RPMI8226 (cell line): ENCODE measurements at regions not wholly inside any gene's neighbourhood (a gene's known extent, or its start where the extent isn't known, plus 50 kb on each side); places are given as distances from the start of the nearest gene placed in this dataset.
A peak's percentile ranks its signal among the peaks of the same experiment; 100 is the strongest.
"Not testable (repeated sequence)": the region's sequence is repeated elsewhere in the genome, so short reads cannot be mapped to it uniquely, and the experiment has no call there.

Experiments used
- DNase-seq: peaks from one replicate; pipeline ENCODE4 v3.0.0-alpha.2; 2015

DNA sequence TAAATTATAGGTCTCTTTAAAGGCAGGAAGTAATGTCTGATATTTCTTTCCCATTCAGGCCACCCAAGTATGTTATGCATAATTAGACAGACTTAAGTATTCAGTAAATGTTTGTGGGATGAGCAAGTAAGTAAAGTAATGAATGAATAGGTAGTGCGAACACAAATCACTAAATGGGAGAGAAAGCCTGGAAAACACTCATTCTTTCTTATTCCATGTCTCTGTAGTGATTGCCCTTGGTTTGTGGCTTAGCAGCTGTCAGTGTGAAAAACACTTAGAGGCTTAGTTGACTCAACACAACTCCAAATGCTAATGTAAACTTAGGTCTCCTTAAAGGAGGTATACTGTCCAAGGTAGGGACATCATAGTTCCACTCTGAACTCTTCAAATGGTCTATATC is 182.5 kb downstream of the ZC3H11B start:
- no peak for DNase-seq

DNA sequence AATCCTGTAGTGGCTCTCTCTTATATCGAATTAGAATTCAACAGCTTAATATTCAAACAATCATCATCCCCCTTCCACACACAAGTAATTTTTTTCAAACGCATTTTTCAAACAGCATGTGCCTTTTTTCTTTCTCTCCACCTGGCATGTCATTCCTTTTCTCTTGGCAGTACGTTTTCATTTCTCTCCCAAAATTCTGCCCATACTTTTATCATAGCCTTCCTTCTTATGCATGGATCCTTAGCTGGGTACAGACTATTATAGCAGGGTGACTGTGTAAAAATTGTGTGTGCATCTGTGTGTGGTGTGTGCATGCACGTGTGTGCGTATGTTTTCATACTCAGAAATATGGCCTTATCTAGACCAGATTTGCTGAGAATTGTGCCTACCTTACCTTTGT is 184.3 kb downstream of the ZC3H11B start:
- no peak for DNase-seq

DNA sequence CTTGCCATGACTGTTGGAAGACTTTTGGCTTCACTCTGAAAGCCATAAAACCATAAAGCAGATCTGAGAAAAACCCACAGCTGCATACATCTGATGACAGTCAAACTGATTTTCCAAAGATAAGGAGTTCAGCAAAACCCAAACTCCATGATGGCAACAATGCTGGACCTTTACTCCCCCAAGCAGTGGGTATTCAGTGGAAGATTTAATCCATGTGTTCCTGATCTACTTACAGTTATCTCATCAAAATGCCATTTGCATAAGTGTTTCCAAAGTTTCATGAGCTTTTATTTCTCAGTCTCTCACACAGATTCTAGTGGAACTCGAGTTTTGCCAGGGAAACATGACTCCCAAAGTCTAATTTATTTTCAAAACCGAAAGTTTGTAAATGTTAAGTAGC is 184.9 kb downstream of the ZC3H11B start:
- DNase-seq: no peak

DNA sequence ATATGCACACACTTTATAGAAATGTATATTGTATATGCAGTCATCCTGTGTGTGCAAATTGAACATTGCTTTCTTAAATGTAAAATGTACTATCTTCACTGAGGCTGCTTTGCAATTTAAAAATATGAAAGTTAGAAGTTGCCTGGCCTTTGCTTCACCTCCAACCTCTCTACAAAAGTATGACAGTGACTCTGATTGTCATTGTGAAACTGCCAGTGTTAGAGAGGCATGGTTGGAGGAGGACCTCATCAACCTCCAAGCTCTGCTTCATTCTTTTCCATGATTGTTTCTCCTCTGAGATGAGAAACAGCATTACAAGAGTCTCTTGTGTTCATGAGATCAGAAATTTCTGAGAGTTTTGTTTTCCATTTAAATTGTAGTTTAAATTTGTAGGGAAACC is 185.5 kb downstream of the ZC3H11B start:
- DNase-seq: no peak

DNA sequence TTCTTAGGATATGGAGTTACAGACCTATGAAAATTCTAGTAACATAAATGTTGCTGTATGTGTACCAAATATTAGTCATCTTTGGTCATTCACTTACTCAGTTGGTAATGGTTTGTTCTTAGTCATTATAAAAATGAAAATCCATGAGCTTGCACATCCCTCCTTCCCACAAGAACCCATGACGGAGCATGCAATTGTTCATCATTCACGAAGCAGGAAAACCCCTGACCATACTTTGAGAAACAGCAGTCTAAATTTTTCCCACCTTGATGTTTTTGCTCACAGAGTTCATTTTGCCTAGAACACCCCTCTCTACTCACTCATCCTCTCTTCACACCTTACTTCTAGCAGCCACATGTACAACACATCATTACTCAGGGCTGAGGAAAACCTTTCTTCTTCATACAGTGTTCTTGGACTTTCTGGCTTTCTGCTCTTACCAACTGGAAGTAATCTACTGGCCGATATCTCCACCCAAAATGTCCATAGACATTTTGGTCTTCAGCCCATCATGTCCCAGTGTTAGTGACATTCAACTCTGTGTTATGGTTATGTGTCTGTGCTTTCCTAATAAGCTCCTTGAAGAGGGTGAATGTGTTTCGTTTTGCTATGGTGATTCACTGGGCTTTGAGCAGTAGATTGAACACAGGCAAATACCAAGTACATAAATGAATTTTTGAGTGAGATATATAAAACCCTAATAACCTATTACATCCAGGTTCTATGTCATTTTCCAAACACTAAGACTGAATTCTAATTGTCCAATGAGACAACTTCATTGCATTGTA is 189.9 kb downstream of the ZC3H11B start:
- no peak for DNase-seq

DNA sequence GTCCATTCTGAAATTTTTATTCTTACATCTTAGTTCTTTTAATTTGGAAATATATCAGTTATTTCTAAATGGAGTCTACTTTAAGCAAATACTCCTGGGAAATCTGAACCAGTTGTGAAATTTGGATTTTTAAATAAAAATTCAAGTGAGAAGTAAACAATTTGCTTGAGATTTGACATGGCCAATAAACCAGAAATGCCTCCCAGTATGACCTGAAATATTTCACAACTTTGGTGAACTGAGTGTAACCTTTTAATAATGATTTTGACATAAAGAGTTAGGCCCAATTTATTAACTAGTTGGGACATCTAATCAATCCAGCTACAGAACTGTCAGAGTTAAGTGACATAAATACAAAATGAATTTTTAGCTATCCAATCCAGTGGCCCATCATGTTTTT is 192.0 kb downstream of the ZC3H11B start:
- DNase-seq: no peak

DNA sequence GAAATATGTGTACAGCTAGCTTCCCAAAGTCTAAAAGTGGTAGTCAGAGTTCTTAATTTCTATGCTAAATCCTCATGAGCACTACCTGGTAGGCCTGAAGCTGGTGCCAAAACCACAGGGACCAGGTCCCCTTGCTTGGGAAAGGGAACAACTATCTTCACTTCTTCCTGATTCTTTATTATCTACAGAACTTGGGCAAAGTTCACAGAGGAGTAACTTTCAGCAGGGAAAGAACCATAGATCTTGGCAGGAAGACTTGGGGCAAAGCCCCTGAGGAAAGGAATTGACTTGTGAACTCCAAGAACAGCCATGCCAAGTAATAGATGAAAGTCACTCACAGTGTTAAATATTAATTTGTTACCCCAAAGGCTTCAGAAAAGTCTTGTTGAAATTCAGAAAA is 193.0 kb downstream of the ZC3H11B start:
- DNase-seq: no peak

DNA sequence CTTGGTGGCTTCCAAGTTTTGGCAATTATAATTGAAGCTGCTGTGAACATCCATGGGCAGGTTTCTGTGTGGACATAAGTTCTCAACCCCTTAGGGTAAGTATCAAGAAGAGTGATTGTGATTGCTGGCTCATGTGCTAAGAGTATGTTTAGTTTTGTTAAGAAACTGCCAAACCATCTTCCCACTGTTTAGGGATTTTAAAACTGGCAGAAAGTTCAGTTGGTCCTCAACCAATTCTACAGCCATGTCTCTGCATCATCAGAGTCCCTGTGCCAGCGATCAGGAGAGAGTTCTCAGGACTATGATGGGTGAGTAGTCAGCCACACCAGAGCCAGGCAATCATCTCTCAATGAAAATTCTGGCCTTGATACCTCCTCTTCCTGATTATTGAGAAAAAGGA is 193.8 kb downstream of the ZC3H11B start:
- no peak for DNase-seq

DNA sequence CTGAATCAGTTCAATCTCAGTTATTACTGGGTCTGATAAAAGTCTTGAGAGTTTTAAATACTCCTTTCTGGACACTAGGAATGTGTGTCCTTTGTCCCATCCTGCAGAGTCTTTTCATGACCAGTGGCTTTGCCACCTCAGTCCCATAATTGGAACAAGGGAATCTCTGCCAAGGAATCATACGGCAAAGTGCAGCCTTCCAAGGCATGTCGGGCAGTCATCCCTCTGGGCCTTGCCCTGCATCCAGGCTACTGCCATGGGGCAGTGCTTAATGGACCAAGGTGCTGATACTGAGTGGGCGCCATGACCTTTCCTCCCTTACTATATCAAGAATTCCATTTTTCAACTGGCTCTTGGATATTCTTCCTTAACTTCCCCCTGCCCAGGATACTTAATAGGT is 195.3 kb downstream of the ZC3H11B start:
- no peak for DNase-seq

DNA sequence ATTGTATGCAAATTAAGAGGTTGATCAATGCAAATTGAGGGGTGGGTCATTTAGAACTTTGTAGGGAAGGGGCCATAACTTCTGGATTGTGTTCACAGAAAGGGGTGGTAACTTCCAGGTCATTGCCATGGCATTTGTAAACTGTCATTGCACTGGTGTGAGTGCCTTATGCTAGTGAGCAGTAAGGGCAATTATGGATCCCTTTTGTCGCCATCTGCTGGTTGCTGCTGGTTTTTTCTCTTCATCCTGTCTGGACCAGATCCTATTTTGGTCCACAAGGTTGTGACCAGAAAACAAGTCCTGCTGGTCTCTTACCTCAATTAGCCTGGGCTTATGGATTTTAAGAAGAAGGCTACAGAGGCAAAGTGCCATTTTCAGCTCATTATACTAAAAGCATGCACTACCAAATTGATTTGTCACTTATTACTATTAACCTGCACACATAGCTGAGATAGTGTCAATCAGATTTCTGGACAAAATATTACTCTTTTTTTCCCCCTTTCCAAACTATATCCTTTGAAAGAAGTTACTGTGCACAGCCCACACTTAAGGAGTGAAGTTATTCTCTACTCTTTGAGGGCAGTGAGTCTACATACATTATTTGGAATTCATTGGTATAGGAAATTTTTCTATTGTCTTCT is 196.2 kb downstream of the ZC3H11B start:
- DNase-seq: peak; percentile 66

DNA sequence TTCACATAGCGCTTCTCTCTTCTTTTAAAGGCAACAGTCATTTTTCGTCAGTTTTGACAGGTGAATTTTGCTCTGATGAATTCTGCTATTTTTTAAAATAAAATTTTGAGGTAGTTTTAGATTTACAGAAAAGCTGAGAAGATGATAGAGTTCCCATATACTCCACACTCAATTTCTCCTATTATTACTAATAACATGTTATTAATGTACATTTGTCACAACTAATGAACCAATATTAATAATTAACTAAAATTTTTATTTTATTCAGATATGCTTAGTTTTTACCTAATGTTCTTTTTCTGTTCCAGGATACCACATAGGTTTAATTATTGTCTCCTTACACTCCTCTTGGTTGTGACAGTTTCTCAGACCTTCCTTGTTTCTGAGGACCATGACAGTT is 197.0 kb downstream of the ZC3H11B start:
- DNase-seq: no peak

DNA sequence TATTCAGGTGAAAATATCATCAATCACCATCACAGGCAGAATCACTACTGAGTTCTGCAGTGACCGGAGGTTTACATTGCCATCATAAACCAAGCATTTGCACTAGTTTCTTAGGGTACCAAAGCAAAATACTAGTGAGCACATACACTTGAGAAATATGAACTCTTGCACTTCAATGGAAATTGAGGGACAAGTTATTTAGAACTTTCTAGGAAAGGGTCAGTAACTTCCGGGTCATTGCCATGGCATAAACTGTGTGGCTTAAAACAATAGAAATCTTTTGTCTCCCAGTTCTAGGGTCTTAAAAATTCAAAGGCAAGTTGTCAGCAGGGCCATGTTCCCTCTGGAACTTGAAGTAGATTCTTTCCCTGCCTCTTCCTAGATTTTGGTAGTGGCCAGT is 197.5 kb downstream of the ZC3H11B start:
- no peak for DNase-seq

DNA sequence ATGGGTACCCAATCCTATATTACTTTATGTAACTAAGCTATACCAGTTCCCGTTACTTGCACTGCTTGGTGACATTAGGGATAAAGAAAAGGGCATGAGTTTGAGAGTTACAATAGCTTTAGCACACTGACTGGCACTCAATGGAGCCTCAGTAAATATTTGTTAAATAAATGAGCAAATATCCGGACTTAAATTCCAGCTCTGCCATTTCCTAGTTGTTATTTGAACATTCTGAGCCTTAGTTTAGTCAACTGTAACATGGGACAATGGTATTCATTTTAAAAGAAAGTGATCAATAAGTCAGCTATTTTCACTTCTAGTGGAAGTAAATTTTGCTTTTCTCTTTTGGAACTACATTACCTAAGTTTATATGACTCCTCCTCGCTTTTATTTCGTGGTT is 198.7 kb downstream of the ZC3H11B start:
- no peak for DNase-seq

DNA sequence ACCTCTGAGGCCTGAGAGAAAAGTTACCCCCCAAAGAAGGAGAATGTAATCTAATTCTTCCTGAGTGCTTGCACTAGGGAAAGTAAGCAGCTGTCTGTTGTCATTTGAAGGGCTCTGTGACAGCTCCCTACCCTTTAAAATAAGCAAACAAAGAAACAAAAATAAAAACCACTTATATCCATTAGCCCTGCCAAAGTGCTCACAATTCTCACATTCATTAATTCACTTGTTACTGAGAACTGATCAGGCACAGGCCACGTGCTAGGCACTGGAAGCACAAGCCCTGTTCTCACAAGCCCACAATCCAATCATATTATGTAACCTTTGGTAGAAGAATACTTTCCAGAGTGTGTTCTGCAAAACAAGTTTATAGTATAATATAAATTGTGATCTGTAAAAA is 199.4 kb downstream of the ZC3H11B start:
- no peak for DNase-seq

DNA sequence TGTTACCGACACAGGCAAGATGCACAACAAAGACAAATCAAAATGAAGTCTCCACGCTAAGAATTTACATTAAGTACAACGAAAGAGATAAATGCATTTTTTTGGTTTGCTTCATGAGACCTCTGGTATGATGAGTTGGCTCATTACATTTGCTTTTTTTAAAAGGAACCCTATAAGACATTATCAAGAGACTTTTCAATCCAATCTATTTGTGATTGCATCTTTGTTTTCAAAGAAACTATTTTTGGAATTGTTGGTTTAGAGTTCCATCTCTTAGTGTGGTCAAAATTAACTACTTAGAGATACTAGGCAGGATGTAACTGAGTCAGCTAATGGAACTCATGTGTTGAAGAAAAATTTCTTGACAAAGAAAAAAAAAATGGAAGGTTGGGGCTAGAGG is 200.1 kb downstream of the ZC3H11B start:
- DNase-seq: no peak

DNA sequence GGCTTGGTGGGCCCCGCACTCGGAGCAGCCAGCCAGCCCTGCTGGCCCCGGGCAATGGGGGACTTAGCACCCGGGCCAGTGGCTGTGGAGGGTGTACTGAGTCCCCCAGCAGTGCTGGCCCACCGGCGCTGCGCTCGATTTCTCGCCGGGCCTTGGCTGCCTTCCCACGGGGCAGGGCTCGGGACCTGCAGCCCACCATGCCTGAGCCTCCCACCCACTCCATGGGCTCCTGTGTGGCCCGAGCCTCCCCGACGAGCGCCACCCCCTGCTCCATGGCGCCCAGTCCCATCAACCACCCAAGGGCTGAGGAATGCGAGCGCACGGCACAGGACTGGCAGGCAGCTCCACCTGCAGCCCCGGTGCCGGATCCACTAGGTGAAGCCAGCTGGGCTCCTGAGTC is 202.2 kb downstream of the ZC3H11B start:
- DNase-seq: not testable (repeated sequence)

DNA sequence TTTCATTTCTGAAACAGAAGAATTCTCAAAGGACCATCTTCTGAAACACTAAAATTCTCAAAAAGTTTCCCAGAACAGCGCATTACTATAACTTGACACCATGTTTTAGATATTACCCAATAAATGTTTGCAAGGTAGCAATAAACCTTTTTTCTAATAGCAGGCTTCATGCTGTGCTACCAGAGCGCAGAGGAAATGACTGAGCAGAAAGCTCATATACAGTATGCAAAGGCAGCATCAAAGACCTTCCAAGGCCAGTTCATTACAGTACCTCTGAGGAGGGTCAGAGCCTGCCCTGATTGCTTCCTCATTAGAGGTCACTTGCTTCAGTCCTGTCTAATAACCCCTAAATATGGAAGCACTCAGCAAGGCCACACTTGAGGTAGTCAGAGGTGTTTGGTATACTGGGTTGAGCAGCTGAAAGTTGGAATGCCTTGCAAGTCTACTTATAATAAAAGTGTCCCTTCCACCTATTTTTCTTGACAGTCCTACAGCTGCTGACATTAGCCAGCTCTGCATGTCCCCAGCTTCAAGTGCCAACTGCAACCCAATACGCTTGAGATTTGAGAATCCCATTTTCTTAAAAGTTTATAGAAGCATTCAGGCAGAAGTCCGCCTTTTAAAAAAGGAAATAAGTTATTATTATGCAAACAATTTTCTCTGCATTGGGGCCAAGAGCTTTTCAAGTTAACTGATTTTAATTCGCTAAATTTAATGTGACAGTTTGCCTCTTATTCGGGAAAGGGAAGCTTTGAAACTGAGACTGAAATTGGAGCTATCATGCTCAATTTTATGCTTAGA is 207.2 kb downstream of the ZC3H11B start:
- no peak for DNase-seq

DNA sequence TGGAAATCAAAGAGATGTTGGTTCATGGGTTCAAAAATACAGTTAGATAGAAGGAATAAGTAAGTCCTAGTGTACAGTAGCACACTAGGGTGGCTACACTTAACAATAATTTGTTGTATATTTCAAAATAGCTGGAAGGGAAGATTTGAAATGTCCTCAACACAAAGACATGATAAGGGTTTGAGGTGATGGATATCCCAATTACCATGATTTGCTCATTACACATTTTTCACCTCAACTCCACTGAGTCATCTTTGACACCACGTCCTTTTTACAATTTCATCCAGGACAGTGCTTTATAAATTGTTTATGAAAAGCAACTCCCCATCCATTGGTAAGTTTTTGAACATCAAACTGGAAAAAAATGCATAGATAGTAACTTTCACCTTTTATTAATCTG is 208.3 kb downstream of the ZC3H11B start:
- no peak for DNase-seq

DNA sequence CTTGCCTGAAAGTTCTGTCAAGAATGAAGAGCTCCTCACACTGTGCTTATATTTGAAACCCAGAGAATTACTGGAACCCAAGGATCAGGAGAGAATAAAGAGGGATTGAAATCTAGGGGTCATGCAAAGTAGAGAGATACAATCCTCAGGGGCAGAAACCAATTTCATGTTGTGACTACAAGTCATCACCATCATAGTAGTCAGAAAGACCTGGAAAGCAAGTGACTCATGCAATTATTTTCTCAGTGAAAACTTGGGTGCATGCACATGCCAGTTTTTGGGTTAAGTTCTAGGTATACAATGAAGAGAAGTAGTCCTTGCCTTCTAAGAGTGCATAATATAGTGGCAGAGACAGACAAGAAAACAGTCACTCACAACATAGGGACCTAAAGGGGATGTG is 210.0 kb downstream of the ZC3H11B start:
- DNase-seq: no peak

DNA sequence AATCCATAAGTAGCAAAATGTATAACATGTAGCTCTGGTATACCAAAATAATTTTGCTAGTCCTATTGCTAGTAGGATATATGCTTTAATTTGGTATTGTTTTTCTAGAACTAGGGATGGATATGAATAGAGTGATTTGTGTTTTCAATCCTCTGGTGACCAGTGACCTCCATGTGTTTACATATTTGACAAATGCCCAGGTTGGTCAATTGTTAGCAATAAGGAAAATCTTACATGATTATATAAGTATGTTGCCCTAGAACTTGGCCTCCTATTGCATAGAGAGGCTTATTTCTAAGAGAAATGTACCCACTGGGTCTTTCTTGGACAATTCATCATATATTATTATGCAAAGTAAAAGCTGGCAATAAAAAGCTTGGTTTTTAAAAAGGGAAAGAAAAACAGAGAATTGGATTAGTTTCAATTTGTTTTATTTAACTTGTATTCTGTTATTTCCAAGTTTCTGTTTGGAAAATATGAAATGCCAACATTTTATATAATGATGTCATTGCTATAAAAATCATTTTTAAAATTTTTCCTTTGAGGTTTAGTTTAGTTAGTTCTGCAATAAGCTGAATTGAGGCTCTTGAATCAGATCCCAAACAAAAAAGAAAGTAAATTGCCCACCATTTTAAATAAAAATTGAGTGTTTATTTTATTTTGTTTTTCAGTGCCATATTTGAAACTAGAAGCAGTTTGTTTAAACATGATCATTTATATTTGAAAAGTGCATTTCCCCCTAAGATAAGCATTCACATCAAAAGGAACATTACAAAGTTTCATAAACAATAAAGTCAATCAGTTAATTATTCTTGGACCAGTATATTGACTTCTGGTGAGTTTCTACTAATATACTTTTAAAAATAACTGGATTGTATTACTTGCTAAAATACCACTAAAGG is 210.9 kb downstream of the ZC3H11B start:
- DNase-seq: no peak

DNA sequence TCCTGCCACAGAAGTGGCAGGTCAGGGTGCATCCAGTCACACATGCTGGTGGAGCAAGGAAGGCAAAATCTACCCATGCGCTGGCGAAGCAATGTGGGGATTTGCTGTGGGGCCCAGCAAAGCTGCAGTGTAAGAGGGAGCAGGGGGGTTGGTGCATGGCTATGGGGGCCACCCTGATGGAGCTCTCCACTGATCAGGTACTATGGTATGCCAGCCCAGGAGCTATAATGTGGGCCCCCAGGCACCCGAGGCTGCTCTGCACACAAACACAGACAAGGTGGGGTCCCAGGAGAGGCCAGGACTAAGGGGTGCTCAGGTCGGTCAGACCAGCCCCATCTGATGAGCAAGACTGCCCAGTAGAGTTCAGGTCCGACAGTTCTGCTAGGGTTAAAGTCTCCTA is 213.5 kb downstream of the ZC3H11B start:
- DNase-seq: no peak

DNA sequence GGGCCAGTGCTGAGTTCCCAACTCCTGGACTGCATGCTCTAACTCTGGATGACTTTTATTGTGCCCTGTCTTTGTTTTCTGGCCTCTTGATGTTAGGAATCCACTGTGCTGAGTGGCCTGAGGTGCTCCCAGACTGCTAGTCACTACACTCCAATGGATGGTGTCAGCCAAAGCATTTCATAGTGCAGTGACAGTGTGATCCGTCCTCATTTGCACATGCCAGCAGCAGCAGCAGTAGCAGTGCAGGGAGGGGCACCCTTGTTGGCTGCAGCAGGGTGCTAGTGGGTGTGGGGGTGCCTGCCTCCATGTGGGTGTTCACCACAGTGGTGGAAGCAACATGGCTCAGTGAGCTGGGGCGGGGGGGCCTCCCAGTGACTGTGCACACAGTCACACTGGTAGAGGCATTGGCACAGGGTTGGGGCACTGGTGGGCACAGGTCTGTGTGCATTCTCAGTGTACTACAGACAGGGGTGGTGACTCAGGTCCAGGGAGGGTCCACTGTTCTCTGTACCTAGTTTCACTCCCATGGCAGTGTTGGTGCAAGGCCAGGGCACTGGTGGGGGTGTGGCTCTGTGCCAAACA is 214.0 kb downstream of the ZC3H11B start:
- DNase-seq: no peak

DNA sequence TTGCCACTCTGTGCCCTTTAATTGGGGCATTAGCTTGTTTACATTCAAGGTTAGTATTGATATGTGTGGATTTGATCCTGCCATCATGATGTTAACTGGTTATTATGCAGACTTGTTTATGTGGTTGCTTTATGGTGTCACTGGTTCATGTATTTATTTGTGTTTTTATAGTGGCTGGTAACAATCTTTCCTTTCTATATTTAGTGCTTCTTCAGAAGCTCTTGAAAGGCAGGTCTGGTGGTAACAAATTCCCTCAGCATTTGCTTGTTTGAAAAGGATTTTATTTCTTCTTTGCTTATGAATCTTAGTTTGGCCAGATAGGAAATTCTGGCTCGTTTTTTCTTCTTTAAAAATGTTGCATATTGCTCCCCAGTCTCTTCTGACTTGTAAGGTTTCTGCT is 215.4 kb downstream of the ZC3H11B start:
- DNase-seq: no peak
